HUES6 (cell line): ENCODE measurements at regions not wholly inside any gene's neighbourhood (a gene's known extent, or its start where the extent isn't known, plus 50 kb on each side); places are given as distances from the start of the nearest gene placed in this dataset.

Source experiments
- H3K27ac ChIP-seq: 2 replicates; pipeline ENCODE4 v1.7.0; 2013; ENCODE audit warnings: low read depth, mild to moderate bottlenecking, low read length, inconsistent platforms
- H3K27me3 ChIP-seq: 2 replicates; pipeline ENCODE4 v1.6.1; 2013; ENCODE audit warnings: low read length; ENCODE audit not compliant: control insufficient read depth, insufficient read depth
- H3K36me3 ChIP-seq: 2 replicates; pipeline ENCODE4 v1.6.1; 2013; ENCODE audit warnings: low read length; ENCODE audit not compliant: control insufficient read depth, insufficient read depth
- H3K4me1 ChIP-seq: 2 replicates; pipeline ENCODE4 v1.6.1; 2013; ENCODE audit warnings: low read length; ENCODE audit not compliant: control insufficient read depth, insufficient read depth
- H3K4me3 ChIP-seq: 2 replicates; pipeline ENCODE4 v1.5.1; 2013; ENCODE audit warnings: low read depth, low read length
- H3K9ac ChIP-seq: one replicate; pipeline ENCODE4 v1.6.1; 2013; ENCODE audit warnings: mild to moderate bottlenecking, low read length
- H3K9me3 ChIP-seq: 2 replicates; pipeline ENCODE4 v1.6.1; 2013; ENCODE audit warnings: low read depth, low read length; ENCODE audit not compliant: control insufficient read depth, insufficient read depth

DNA sequence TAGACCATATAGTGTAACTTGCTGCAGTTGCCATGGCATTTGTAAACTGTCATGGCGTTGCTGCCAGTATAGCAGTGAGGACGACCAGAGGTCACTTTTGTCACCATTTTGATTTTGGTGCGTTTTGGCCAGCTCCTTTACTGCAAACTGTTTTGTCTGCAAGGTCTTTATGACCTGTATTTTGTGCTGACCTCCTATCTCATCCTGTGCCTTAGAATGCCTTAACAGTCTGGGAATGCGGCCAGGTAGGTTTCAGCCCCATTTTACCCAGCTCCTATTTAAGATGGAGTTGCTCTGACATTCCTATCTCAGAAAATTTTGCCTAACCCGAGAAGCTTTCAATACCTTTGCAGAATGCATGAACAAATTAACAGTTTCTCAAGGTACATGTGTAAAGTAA lies 914.4 kb upstream of the ACO1 start:
- no peaks in the 10 kb centered on the region for H3K36me3 ChIP-seq
- no peaks in the 10 kb centered on the region for H3K27me3 ChIP-seq
- H3K9ac ChIP-seq = no peak overlapping the region
- peaks cover 6% of the 10 kb centered on the region for H3K9me3 ChIP-seq
- no peak overlapping the region for H3K27ac ChIP-seq
- H3K4me1 ChIP-seq = no peaks in the 10 kb centered on the region
- no peak overlapping the region for H3K4me3 ChIP-seq

DNA sequence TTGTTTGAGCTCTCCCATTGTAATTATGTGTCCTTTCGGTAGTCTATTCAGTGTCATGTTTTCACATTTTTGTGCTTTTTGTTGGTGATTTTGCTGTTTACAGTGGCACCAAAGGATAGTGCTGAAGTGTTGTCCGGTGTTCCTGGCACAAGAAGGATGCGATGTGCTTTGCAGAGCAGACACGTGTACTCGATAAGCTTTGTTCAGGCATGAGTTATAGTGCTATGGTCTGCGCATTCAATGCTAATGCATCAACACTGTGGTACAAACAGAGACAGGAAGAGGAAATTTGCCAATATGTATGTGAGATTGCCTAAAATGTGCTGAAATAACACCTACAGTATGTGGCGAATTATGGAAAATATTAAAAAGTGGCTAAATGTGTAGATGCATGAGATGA lies 913.4 kb upstream of the ACO1 start:
- Histone ChIP-seq H3K27me3 (no peaks in the 10 kb centered on the region), H3K27ac (no peak overlapping the region), H3K36me3 (no peaks in the 10 kb centered on the region), H3K4me1 (no peaks in the 10 kb centered on the region), H3K4me3 (no peak overlapping the region), H3K9ac (no peak overlapping the region), H3K9me3 (peaks cover 4% of the 10 kb centered on the region; the same call in 1 of the 2 replicates)

DNA sequence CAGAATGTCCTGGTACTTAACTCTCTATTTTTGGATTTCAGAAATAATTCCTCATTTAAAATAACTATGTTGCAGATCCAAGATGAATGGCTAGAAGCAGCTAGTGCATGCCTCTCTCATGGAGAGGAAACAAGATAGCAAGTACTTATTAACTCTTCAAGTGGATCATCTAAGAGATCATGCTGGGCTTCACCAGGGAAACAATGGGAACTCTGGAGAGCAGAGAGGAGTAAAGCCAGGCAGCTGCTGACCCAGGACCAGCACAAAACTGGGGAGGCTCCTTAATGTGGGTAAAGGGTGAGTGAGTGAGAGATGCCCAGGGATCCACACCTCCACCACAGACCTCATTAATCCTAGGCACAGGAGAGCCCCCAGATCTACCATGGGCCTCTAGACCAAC lies 897.8 kb upstream of the ACO1 start:
- Histone ChIP-seq H3K27ac (no peak overlapping the region), H3K9me3 (no peaks in the 10 kb centered on the region), H3K4me3 (no peak overlapping the region), H3K4me1 (no peaks in the 10 kb centered on the region), H3K9ac (no peak overlapping the region), H3K36me3 (no peaks in the 10 kb centered on the region), H3K27me3 (no peaks in the 10 kb centered on the region)

DNA sequence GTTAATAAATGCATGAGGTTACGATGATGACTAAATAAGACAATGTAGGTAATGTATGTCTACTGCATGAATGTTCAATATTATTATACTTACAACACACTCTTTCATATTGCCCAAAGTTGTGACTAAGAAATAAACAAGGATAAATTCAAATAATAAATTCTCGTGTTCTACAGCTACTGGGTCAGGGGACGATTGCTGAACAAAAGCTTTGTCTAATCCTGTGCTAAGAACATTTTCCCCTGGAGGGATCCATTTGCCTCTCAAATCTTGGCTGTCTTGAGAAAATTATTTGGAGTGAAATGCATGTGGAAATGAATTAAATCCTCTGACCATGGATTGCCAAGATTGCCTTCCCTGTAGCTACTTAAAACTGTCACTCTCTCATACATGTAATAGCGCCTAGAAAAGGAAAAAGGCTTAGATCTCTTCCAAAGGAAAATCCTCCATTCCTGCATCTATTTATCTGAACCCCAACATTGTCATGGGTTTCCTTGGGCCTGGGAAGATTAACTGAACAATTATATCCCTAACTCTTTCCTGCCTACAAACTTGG lies 893.8 kb upstream of the ACO1 start:
- no peak overlapping the region for H3K4me3 ChIP-seq
- peaks cover 2% of the 10 kb centered on the region; the same call in 1 of the 2 replicates for H3K9me3 ChIP-seq
- no peaks in the 10 kb centered on the region for H3K36me3 ChIP-seq
- no peaks in the 10 kb centered on the region for H3K27me3 ChIP-seq
- H3K9ac ChIP-seq = no peak overlapping the region
- H3K4me1 ChIP-seq = no peaks in the 10 kb centered on the region
- no peak overlapping the region for H3K27ac ChIP-seq

DNA sequence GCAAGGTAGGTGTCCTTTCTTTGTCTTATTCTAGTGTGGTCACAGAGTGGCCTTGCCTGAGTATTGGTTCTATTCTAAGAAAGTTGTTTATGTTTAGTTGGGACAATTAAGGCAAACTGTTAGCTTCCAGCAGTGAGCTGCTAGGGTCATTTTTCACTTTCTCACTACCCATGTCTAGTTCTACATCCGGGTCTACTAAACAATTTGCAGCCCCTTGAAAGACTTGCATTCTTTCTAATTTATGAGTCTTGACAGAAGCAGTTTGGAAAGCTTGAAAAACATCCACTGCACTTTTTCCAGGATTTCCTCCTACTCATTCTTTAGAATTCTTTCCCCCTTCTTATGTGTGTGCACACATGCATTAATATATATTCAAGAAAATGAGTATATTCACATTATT lies 892.2 kb upstream of the ACO1 start:
- Histone ChIP-seq H3K27ac (no peak overlapping the region), H3K4me3 (no peak overlapping the region), H3K4me1 (no peaks in the 10 kb centered on the region), H3K9ac (no peak overlapping the region), H3K27me3 (no peaks in the 10 kb centered on the region), H3K9me3 (peaks cover 16% of the 10 kb centered on the region), H3K36me3 (no peaks in the 10 kb centered on the region)

DNA sequence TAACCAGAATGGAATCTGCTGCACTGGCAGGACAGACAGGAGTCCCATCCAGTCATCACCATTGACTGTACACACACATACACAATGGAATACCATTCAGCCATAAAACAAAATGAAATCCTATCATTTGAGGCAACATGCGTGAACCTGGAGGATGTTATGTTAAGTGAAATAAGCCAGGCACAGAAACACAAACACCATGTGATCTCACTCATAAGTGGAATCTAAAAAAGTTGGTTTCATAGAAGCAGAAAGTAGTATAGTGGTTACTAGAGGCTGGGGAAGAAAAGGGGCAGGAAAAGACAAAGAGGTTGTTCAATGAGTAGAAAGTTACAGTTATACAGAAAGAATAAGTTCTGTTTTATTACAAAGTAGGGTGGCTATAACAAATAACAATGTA lies 884.0 kb upstream of the ACO1 start:
- no peaks in the 10 kb centered on the region for H3K4me1 ChIP-seq
- no peak overlapping the region for H3K4me3 ChIP-seq
- no peak overlapping the region for H3K27ac ChIP-seq
- H3K27me3 ChIP-seq = no peaks in the 10 kb centered on the region
- peaks cover 22% of the 10 kb centered on the region for H3K9me3 ChIP-seq
- H3K9ac ChIP-seq = no peak overlapping the region
- no peaks in the 10 kb centered on the region for H3K36me3 ChIP-seq

DNA sequence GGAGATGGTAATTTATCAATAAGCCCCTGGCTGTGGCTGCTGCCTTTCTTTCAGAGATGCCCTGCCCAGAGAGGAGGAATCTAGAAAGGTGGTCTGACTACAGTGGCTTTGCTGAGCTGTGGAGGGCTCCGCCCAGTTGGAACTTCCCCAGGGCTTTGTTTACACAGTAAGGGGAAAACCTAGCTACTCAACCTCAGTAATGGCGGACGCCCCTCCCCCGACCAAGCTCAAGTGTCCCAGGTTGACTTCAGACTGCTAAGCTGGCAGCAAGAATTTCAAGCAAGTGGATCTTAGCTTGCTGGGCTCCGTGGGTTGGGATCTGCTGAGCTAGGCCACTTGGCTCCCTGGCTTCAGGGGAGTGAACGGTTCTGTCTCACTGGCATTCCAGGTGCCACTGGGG lies 865.4 kb upstream of the ACO1 start:
- Histone ChIP-seq H3K27ac (no peak overlapping the region), H3K36me3 (no peaks in the 10 kb centered on the region), H3K9ac (no peak overlapping the region), H3K27me3 (no peaks in the 10 kb centered on the region), H3K4me1 (peaks cover 10% of the 10 kb centered on the region), H3K9me3 (no peaks in the 10 kb centered on the region), H3K4me3 (no peak overlapping the region)

DNA sequence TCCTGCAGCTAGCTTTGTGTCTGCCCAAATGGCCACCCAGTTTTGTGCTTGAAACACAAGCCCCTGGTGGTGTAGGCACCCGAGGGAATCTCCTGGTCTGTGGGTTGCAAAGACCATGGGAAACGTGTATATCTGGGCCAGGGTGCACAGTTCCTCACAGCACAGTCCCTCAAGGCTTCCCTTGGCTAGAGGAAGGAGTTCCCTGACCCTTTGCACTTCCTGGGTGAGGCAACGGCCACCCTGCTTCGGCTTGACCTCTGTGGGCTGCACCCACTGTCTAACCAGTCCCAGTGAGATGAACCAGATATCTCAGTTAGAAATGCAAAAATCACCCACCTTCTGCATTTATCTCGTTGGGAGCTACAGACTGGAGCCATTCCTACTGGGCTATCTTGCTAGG lies 865.0 kb upstream of the ACO1 start:
- no peaks in the 10 kb centered on the region for H3K27me3 ChIP-seq
- H3K4me1 ChIP-seq = peaks cover 10% of the 10 kb centered on the region
- no peak overlapping the region for H3K4me3 ChIP-seq
- no peaks in the 10 kb centered on the region for H3K9me3 ChIP-seq
- no peak overlapping the region for H3K9ac ChIP-seq
- no peaks in the 10 kb centered on the region for H3K36me3 ChIP-seq
- no peak overlapping the region for H3K27ac ChIP-seq

DNA sequence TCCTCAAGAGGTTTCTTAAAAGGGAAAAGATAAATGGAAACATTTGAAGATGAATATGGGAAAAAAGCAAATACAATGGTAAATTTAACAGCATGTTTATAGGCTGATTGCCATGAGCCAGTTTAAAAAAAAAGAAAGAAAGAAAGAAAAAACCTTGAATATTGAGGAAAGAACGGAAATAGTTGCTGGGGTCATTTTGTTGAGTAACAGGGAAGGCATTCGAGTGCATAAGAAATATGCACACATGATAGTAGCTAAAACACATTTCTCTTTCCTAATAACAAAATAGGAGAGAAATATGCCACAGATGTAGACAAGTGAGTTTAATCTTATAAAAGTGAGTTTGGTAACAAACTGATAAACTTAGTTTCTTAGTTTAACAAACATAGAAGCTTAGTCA lies 864.6 kb upstream of the ACO1 start:
- no peaks in the 10 kb centered on the region for H3K9me3 ChIP-seq
- H3K9ac ChIP-seq = no peak overlapping the region
- peaks cover 10% of the 10 kb centered on the region for H3K4me1 ChIP-seq
- no peaks in the 10 kb centered on the region for H3K27me3 ChIP-seq
- H3K4me3 ChIP-seq = no peak overlapping the region
- H3K27ac ChIP-seq = no peak overlapping the region
- H3K36me3 ChIP-seq = no peaks in the 10 kb centered on the region

DNA sequence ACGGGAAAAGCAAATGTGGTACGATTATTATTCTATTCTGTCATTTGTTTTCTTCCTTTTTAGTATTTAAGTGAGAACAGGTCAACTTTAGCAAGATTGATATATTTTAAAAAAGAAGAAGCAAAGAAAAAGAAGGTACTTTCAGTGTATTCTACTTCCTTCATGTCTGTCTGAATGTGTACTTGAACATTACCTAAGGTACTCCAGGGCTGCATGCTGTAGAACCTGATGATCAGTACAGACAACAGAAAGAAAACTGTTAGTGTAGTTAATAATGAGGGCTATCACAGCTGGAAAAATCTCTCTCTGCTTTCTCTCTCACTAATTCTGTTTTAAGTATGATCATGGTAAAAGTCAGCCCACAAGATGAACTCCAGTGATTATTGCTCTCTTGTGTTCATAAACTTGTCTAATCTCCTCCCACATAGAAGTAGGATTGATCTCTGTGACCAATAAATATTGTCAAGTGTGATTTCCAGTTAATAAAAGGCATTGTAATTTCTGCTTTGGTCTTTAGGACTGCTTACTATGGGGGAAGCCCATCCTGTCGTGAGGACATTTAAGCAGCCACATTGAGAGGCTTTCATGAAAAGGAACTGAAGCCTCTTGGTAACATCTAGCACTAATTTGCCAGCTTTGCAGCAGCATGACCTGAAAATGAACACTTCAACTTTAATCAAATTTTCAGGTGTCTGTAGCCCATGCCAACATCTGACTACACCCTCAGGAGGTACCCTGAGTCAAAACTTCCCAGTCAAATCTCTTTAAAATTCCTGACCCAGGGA lies 864.0 kb upstream of the ACO1 start:
- Histone ChIP-seq H3K27ac (no peak overlapping the region), H3K4me3 (no peak overlapping the region)

DNA sequence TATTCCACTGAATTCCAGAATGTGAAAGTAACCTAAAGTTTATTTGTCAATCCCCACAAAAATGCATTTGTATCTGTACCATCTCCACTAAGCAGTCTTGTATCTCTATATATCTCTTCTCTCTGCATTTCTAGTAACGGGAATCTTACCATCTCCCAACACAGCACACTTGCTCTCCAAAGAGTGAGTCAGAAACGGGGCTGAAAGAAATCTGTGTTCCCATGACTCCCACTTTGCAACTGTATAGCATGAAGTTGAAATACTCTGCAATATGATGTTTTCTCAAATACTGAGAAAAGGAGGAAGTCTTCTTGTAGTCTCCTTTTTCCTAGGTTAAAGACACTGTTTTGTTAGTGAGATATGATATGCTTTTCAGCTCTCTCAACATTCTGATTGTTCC lies 848.8 kb upstream of the ACO1 start:
- Histone ChIP-seq H3K27me3 (no peaks in the 10 kb centered on the region), H3K4me1 (no peaks in the 10 kb centered on the region), H3K9me3 (no peaks in the 10 kb centered on the region), H3K36me3 (no peaks in the 10 kb centered on the region), H3K9ac (no peak overlapping the region), H3K4me3 (no peak overlapping the region), H3K27ac (no peak overlapping the region)

More for the DNA sequence above, 864.0 kb upstream of the ACO1 start:
- Histone ChIP-seq H3K9me3 (no peaks in the 10 kb centered on the region), H3K36me3 (no peaks in the 10 kb centered on the region), H3K4me1 (peaks cover 10% of the 10 kb centered on the region), H3K27me3 (no peaks in the 10 kb centered on the region), H3K9ac (no peak overlapping the region)
